GM21367 (cell line): ENCODE measurements at regions not wholly inside any gene's neighbourhood (a gene's known extent, or its start where the extent isn't known, plus 50 kb on each side); places are given as distances from the start of the nearest gene placed in this dataset.

Source experiments
- ATAC-seq: cut with Tn5 transposase; IDR thresholded peaks from one replicate; pipeline ENCODE4 v1.9.1; 2021; ENCODE audit not compliant: unreplicated experiment

DNA sequence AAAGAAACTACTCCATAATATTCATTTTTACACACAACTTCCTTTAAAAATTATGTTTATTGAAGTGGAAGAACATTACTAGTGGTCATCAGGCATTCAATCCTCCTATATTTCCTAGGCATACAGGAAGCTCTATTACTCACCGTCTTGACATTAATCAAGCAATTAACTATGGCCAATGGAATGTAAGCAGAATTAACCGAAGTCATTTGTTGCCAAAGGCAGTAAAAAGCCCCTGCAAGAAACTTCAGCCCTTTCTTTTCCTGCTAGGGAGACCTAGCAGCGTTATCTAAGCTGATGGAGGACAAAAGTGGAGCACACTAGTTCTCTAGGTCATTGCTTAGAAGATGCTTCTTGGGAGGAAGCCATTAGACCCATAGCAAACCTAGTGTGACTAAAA is 399.6 kb downstream of the KCNH5 start:
- ATAC-seq: no peak
